Cardiac fibroblast (primary cell): ENCODE measurements at regions not wholly inside any gene's neighbourhood (a gene's known extent, or its start where the extent isn't known, plus 50 kb on each side); places are given as distances from the start of the nearest gene placed in this dataset.

ENCODE experiments used
- DNase-seq, 2 donors: peaks; one replicate each; pipeline versions ENCODE4 v3.0.0 to v3.0.0-alpha.2; 2010; ENCODE audit warnings: low read depth in 2 of 2
- H3K4me3 ChIP-seq, 2 donors: replicated peaks in 1 of 2; 1 replicate in 1 of 2; 2 replicates in 1 of 2; pipeline ENCODE4 v1.5.1; 2011; ENCODE audit warnings: low read depth in 2 of 2, low read length in 2 of 2, mild to moderate bottlenecking in 2 of 2, moderate library complexity in 1 of 2
- CTCF ChIP-seq: IDR thresholded peaks from one replicate; pipeline ENCODE4 v1.5.1; 2011; ENCODE audit warnings: low read depth, mild to moderate bottlenecking, low read length, inconsistent platforms

- no peak for DNase-seq
- no peak for TF ChIP-seq CTCF
- H3K4me3 ChIP-seq = no peak overlapping the region
Measured at GRCh38 chr5:58069016-58069705, 390.7 kb downstream of the PLK2 start.

GRCh38 chr5:58066557-58066956, 393.3 kb downstream of the PLK2 start:
- no peak overlapping the region for H3K4me3 ChIP-seq
- DNase-seq = no peak
- no peak for TF ChIP-seq CTCF

GRCh38 chr5:58066076-58066475, 393.8 kb downstream of the PLK2 start:
- DNase-seq = no peak
- no peak for TF ChIP-seq CTCF

GRCh38 chr5:58064801-58065200, 395.1 kb downstream of the PLK2 start:
- TF ChIP-seq CTCF = no peak
- H3K4me3 ChIP-seq = no peak overlapping the region
- DNase-seq = no peak

More at GRCh38 chr5:58066076-58066475, 393.8 kb downstream of the PLK2 start:
- no peak overlapping the region for H3K4me3 ChIP-seq

GRCh38 chr5:58060996-58061395, 398.9 kb downstream of the PLK2 start:
- TF ChIP-seq CTCF = no peak

GRCh38 chr5:58057324-58057723, 402.6 kb downstream of the PLK2 start:
- no peak for DNase-seq
- H3K4me3 ChIP-seq = no peak overlapping the region
- no peak for TF ChIP-seq CTCF

More at GRCh38 chr5:58060996-58061395, 398.9 kb downstream of the PLK2 start:
- no peak overlapping the region for H3K4me3 ChIP-seq
- DNase-seq = peak; percentile 58 to 59

GRCh38 chr5:58056546-58056945, 403.3 kb downstream of the PLK2 start:
- no peak overlapping the region for H3K4me3 ChIP-seq
- DNase-seq = peak in 1 of 2 donors; percentile 41
- no peak for TF ChIP-seq CTCF
